ENCODE measurements at regions not wholly inside any gene's neighbourhood (a gene's known extent, or its start where the extent isn't known, plus 50 kb on each side); places are given as distances from the start of the nearest gene placed in this dataset.

DNA sequence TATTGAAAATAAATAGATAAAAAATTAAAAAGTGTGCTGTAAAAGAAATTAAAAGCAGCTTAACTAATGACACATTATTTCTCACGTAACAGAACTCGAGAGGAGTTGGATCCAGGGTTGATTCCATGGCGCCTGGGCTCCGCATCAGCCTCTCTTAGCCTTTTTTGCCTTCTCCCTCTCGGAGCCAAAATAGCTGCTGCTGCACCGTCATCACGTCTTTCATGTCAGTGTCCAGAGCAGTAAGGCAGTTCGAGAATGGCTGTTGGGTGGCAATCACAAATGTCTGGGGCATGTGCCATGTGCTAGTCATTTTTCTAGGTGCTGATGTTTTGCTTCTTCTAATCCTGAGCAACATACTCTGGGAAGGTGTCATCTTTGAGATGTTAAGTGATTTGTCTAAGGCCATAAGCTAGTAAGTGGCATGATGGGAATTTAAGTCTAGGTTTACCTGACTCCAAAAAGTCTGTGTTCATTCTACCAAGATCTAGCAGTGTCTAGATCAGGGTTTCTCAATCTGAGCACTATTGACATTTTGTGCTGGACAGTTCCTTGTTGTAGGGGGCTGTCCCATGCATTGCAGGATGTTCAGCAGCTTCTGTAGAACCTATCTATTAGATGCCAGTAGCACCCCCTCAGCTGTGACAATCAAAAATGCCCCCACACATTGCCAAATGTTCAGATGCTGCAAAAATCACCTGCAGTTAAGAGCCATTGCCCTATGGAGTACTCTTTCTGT lies 280.4 kb downstream of the HAPSTR1 start:
- in situ Hi-C loops (cut with HindIII; ENCODE audit: low pct_unique_long_range_greater_than_20kb, low sequenced_read_pairs) = no loop called here
- no peak for DNase-seq (ENCODE audit: low read depth, low spot score)

DNA sequence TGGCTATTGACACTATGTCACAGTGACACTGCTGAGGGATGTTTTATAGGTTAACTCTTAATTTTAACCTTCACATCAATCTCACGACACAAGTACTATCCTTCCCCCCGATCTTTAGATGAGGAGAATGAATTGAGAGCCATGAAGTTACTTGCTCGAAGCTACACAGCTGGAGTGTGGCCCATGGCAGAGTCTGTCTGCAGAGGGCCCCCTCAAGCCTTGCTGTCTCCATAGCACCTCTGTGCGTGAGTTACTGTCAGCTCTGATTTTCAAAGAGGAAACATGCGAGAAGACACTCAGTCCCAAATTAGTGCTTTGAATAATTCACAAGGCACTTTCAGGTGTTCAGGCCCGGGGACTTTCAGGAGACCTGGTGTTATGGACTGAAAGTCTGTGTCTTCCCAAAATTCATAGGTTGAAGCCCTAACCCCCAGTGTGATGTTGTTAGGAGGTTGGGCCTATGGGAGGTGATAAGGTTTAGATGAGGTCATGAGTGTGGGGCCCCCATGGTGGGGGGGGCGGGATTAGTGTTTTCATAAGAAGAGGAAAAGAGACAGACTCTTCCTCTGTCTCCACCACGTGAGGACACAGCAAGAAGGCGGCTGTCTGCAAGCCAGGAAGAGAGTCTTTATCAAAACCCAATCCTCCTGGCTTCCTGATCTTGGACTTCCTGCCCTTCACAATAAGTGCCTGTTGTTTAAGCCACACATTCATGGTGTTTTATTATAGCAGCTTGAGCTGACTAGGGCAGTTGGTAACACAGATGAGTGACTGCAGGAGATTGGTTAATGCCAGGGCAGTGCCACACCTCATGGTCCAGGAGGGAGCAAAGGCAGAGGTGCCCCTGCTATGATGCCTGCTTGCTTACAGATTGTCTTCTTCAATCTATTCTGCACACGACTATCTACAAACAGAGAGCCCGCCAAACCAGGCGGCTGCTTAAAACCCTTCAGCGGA lies 281.8 kb downstream of the HAPSTR1 start:
- DNase-seq (ENCODE audit: low read depth, low spot score) = peak; percentile 53
- in situ Hi-C loops (cut with HindIII; ENCODE audit: low pct_unique_long_range_greater_than_20kb, low sequenced_read_pairs) = no loop called here

DNA sequence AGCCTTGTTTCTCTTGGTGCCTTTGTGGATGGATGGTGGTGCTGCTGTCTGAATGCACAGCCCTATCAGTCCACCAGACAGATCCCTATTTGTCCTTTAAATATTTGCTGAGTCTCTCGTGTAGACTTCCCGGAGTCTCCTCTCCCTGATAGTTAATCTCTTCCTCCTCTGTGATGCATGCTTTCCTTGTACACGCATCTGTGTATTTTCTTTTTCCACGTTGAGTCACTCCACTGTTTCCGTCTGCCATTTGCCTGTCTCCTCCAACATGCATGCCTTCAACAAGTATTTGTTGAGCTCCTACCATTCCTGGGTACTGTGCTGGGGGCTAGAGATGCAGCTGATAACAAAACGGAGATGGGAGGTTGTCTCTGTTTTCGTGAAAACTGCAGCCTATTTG lies 282.6 kb downstream of the HAPSTR1 start:
- no peak for DNase-seq (ENCODE audit: low read depth, low spot score)
- in situ Hi-C loops (cut with HindIII; ENCODE audit: low pct_unique_long_range_greater_than_20kb, low sequenced_read_pairs) = no loop called here

DNA sequence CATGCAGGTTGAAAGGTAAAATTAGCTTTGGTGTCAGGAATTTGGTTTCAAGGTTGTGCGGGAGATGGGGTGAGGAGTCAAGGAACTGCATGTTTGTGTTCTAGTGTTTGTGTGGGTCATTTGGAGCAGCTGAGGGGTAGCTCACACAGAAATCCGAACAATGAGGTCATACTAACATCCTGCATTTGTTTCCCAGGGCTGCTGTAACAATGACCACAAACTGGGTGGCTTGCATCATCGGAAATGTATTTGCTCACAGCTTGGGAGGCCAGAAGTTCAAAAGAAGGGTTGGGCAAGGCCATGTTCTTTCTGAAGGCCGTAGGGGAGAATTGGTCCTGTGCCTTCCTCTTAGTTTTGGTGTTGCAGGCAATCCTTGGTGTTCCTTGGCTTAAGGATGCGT lies 287.4 kb downstream of the HAPSTR1 start:
- DNase-seq (ENCODE audit: low read depth, low spot score) = no peak
- in situ Hi-C loops (cut with HindIII; ENCODE audit: low pct_unique_long_range_greater_than_20kb, low sequenced_read_pairs) = no loop called here

DNA sequence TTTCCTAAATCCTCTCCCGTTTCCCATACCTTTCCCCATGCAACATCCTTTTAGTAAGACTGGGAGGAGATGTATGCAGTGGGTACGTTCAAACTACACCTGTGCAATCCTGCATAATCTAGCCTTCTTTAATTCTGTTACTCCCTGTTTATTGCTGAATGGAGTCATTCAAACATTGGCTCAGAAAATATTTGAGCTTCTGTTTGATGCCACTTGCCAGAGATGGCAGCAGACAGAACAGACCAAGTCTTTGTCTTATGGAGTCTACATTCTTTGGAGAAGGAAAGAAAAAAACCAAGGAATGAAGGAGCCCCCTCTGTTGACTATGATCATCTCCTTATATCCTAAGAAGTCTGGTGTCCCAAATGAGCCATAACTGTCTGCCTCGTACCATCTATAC lies 288.8 kb downstream of the HAPSTR1 start:
- DNase-seq (ENCODE audit: low read depth, low spot score) = peak; percentile 40
- in situ Hi-C loops (cut with HindIII; ENCODE audit: low pct_unique_long_range_greater_than_20kb, low sequenced_read_pairs) = no loop called here

DNA sequence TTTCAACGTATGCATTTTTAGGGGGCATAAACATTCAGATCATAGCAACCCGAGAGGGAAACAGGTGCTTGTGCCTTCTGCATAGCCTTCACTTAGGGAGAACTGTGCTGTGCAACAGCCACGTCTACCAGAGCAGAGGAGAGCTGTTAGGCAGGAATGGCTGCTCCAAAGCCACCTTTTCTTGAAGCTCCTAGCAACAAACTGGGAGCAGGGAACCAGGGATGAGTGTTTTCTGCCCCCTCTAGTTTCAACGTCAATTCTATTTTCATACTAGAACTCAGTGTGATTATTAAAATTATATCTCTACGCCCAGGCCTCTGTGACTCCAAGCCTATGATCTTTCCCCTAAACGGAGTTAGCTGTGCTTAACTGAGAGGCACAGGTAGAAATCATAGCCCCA lies 290.0 kb downstream of the HAPSTR1 start:
- no peak for DNase-seq (ENCODE audit: low read depth, low spot score)
- in situ Hi-C loops (cut with HindIII; ENCODE audit: low pct_unique_long_range_greater_than_20kb, low sequenced_read_pairs) = no loop called here

DNA sequence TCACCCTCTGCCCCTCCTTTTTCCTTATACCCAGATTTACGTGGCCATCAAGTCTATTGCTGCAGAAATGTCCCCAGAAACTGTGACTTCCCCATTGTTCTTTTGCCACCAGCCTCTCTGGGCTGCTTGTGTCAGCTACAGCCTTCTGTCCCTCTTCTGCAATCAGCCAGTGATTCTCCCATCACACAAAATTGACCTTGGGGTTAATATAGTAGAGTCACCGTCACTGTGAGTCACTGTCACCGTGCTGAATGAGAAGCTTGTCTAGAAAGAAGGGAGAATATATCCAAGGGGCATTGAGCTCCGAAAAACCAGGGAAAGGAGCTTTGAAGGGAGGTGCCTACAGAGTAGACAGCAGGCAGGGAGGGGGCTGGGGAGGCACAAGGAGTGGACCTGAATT lies 290.5 kb downstream of the HAPSTR1 start:
- no peak for DNase-seq (ENCODE audit: low read depth, low spot score)
- in situ Hi-C loops (cut with HindIII; ENCODE audit: low pct_unique_long_range_greater_than_20kb, low sequenced_read_pairs) = no loop called here

DNA sequence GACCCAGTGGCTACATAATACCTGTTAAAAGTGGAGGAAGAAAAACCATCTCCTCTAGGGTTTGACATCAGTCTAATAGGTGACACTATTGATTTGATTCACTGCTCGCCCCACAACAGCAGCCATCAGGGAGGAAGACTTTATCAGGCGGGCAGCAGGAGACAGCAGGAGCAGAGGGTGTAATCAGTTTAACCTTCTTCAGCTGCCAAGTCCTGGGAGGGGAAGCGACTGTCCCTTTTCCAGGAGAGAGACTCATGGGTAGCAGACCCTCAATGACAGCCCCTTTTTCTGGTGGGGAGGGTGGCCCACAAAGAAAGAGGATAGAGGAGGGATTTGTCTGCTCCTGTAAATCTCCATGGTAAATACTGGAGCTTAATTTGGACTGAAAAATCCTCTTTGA lies 291.8 kb downstream of the HAPSTR1 start:
- in situ Hi-C loops (cut with HindIII; ENCODE audit: low pct_unique_long_range_greater_than_20kb, low sequenced_read_pairs) = no loop called here
- no peak for DNase-seq (ENCODE audit: low read depth, low spot score)

DNA sequence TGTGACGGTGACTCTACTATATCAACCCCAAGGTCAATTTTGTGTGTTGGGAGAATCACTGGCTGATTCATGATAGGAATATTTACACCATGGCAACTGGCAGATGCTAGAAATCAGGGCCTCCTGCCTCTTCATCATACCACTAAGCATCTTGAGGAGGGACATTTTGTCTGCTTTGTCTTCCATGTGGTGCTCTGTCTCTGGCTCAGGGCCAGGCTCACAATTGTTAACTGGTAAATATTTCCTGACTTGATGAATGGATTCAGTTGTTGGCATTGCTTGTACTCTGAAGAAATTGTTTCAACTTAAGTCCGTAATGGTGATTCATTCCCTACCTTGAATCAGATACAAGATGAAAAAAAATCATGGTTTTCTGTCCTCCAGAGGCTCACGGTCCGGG lies 292.7 kb downstream of the HAPSTR1 start:
- DNase-seq (ENCODE audit: low read depth, low spot score) = no peak
- in situ Hi-C loops (cut with HindIII; ENCODE audit: low pct_unique_long_range_greater_than_20kb, low sequenced_read_pairs) = no loop called here

DNA sequence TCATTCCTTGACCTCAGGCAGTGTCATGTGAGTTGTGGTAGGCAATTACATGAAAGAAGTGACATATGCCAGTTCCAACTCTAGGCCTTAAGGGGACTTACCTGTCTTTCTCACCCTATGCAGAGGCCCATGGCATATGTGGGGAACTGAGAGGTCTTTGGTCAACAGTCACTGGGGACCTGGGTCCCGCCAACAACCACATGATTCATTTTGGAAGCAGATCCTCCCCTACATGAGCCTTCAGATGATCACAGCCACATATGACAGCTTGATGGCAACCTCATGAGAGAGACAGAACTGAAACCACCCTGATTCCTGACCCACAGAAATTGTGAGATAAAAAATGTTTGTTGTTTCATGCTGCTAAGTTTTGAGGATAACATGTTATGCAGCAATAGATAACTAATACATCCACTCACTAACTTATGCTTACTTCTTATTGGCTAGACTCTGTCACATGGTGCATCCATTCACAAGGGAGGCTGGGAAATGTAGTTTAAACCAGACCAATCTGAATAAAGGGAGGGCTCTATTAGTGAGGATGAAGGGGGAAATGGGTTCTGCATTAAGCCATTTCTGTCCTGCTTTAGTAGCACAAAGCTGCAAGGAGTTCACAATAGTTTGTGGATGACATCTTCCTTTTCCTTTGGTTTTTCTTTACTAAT lies 298.2 kb downstream of the HAPSTR1 start:
- DNase-seq (ENCODE audit: low read depth, low spot score) = peak; percentile 13
- in situ Hi-C loops (cut with HindIII; ENCODE audit: low pct_unique_long_range_greater_than_20kb, low sequenced_read_pairs) = no loop called here

DNA sequence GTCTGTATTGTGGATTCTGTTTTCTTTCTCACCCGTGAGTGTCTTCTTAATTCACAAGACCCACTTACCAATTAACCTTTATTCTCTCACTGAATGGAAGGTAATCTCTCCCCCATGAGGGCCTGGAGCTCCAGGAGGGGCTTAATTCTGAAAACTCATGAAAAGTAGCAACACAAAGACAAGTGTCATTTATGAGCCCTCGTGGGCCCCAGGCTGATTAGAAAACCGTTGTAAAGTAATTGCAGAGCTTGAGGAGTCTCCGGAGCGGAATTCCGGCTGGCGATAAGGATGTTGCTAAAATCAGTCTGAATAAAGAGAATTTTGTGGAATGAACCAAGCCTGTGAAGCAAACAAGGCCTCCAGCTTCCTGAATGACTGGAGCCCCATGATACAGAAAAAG lies 301.5 kb downstream of the HAPSTR1 start:
- in situ Hi-C loops (cut with HindIII; ENCODE audit: low pct_unique_long_range_greater_than_20kb, low sequenced_read_pairs) = no loop called here
- DNase-seq (ENCODE audit: low read depth, low spot score) = no peak

DNA sequence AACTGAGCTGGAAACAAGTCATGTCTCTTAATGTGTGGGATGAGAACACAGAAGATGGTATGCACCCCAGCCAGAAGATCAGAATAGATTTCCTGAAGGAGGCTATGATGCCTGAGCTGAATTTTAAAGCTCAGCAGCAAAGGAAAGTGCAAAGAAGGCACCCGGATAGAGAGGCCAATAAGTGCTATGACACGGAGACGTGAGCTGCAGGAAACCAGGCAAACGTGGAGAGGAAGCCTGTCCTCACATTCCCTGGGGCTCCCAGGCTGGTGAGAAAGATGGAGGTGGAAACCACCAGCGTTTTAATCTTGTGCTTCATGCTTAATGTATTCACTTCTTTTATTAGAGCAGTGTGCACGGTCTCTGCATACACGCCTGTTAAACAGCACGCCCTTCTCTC lies 302.1 kb downstream of the HAPSTR1 start:
- DNase-seq (ENCODE audit: low read depth, low spot score) = no peak
- in situ Hi-C loops (cut with HindIII; ENCODE audit: low pct_unique_long_range_greater_than_20kb, low sequenced_read_pairs) = no loop called here

DNA sequence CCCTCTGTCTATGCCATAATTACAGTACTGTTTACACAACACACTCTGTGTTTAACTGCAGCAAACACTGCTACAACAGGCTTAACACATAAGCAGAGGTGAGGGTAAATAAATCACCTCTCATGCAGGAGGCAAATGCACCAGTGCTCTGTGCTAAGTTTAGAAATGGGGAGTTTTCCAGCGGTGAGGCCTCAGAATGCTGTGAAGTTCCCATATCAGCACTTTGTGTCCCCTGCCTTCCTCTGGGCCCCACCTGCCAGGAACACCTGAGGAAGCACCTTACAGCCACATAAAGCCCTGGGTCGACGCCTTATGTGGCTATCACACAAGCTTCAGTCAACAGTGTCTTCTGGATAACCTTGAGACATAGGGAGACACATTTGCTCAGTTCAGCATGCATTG lies 304.5 kb downstream of the HAPSTR1 start:
- in situ Hi-C loops (cut with HindIII; ENCODE audit: low pct_unique_long_range_greater_than_20kb, low sequenced_read_pairs) = no loop called here
- no peak for DNase-seq (ENCODE audit: low read depth, low spot score)

DNA sequence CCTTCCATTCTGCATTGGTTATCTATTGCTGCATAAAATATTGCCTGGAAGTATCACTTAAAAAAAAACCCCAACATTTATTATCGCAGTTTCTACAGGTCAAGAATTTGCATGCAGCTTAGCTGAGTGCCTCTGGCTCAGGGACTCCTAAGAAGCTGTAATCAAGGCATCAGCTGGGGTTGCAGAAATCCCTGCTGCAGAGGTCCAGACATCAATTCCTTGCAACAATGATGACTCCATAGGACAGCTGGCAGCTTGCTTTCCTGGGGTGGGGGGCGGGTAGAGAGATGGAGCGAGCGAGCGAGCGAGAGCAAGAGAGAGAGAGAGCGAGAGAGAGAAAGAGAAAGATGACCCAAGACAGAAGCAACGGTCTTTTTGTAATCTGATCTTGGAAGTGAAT lies 308.1 kb downstream of the HAPSTR1 start:
- no peak for DNase-seq (ENCODE audit: low read depth, low spot score)
- in situ Hi-C loops (cut with HindIII; ENCODE audit: low pct_unique_long_range_greater_than_20kb, low sequenced_read_pairs) = no loop called here

DNA sequence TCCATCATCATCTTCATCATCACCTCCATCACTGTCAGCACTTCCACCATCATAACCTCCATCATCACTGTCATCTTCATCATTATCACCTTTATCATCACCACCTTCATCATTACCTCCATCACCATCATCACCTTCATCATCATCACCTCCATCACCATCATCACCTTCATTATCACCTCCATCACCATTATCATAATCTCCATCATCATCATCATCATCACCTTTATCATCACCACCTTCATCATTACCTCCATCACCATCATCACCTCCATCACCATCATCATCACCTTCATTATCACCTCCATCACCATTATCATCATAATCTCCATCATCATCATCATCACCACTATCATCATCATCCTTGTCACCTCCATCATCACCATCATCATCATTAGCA lies 309.7 kb downstream of the HAPSTR1 start:
- DNase-seq (ENCODE audit: low read depth, low spot score) = no peak
- in situ Hi-C loops (cut with HindIII; ENCODE audit: low pct_unique_long_range_greater_than_20kb, low sequenced_read_pairs) = no loop called here

DNA sequence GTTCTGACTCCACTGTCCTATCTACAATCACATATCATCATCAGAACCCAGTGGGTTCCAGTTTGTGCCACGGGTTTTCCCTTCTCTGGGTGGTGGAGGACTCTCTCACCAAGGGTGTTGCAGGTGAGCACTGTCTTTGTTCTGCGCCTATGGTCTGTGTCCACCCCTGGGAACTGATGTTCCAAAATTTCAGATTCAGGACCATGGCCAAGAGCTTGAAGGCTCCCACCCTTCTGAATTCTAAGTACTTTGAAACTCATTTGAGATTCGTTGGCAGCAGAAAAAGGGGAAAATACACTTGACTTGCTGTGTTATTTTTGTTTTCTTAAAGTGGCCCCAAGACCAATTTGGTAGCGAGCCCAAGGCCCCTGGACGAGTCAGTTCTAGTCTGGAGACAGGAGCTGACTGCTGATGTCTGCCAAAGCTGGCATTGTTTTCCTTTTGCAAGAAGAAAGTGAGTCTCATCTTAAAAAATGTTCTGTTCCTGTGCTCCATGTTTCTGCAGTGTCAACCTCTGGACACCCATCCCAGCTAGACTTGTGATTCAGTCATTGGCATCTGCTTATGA lies 310.9 kb downstream of the HAPSTR1 start:
- in situ Hi-C loops (cut with HindIII; ENCODE audit: low pct_unique_long_range_greater_than_20kb, low sequenced_read_pairs) = no loop called here
- no peak for DNase-seq (ENCODE audit: low read depth, low spot score)

DNA sequence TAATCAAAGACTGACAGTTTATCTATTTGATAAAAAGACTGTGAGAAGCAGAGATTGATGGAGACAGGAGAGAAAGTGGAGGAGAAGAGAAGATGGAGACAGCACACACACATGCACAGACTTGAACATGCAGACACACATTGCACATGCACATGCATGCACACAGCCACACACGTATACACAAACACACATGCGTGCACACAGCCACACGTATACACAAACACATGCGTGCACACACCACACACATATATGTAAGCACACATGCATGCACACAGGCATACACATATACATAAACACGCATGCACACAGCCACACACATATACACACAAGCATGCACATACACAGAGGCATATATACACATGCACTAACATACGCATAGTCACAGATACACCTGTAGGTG lies 313.4 kb downstream of the HAPSTR1 start:
- no peak for DNase-seq (ENCODE audit: low read depth, low spot score)
- in situ Hi-C loops (cut with HindIII; ENCODE audit: low pct_unique_long_range_greater_than_20kb, low sequenced_read_pairs) = no loop called here

DNA sequence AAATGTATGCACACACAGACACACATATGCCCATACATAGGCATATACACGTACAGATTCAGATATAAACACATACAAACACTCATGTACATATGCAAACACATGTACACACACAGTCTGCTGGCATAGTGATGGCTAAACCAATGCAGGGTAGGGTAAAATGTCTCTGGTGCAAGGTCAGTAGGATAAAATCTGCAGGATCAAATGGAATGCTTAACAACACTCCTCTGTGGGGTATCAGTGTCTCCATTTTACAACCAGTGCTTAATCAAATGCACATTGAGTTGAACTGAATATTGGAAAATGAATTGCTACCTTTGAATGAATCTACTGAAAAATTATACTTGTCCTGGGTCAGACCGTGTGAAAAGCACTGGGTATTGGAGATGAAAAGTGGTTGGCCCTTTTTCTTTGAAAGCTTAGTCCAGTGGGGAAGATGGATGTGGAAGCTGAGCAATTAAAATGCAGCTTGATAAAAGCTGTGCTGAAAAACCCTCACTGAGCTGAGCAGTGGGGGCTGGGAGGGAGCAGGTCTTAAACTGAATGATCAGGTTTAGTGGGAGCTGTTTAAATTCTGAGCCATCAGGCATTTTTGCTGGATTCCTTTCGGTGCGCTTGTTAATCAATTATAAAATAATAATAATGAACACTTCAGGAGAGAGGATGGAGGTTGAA lies 314.7 kb downstream of the HAPSTR1 start:
- no peak for DNase-seq (ENCODE audit: low read depth, low spot score)
- in situ Hi-C loops (cut with HindIII; ENCODE audit: low pct_unique_long_range_greater_than_20kb, low sequenced_read_pairs) = no loop called here

Measured in SK-MEL-5 (cell line).